ENCODE measurements at regions not wholly inside any gene's neighbourhood (a gene's known extent, or its start where the extent isn't known, plus 50 kb on each side); places are given as distances from the start of the nearest gene placed in this dataset.

DNA sequence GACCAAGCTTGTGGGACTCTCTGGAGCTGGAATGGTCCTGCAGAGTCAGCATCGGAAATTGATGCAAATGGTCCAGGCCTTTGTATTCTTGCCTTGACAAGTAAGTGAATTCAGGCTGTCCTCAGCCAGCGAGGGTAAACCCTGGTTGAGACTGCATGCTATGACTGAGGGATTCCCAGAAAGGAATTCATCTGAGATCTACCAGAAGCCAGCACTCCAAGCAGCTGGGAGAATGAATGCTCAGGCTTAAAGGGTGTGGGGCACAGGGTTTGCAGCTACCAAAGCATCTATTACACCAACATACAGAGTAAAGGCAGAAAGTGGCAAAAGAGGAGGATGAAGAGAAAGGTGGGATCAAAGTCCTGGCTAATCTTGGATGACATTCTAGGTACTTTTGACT, 257.0 kb upstream of the LYPLAL1 start:
- POLR2A ChIA-PET = no interaction called here
- H3K27me3 ChIP-seq (replicated peaks in 2 of 5; ENCODE audit: control insufficient read depth in 4 of 5, insufficient read depth in 5 of 5, low read length in 4 of 5) = peaks cover 0 to 3% (median 0%) of the 10 kb centered on the region in 5 experiments
- CTCF ChIA-PET = no interaction called here
- H3K27ac ChIP-seq (ENCODE audit: insufficient read depth in 1 of 2, low read depth in 1 of 2, low read length in 2 of 2, poor library complexity in 1 of 2, severe bottlenecking in 2 of 2) = no peak overlapping the region
- no peak for DNase-seq
- no peaks in the 10 kb centered on the region for H3K4me1 ChIP-seq (ENCODE audit: control extremely low read depth in 1 of 4, control insufficient read depth in 4 of 4, insufficient read depth in 4 of 4, low read length in 3 of 4)
- no peaks in the 10 kb centered on the region for H3K9me3 ChIP-seq (ENCODE audit: control extremely low read depth in 1 of 5, control insufficient read depth in 4 of 5, insufficient read depth in 2 of 5, low read depth in 1 of 5, low read length in 4 of 5)
- H3K4me3 ChIP-seq (ENCODE audit: control insufficient read depth in 1 of 7, extremely low read depth in 1 of 7, insufficient read depth in 4 of 7, low read depth in 2 of 7, low read length in 6 of 7) = no peak overlapping the region
- 92% methylated on average over 2 of the region's 2 CpGs for WGBS (ENCODE audit: insufficient coverage)
- H3K36me3 ChIP-seq (ENCODE audit: control insufficient read depth in 4 of 4, insufficient read depth in 4 of 4, low read length in 3 of 4) = no peaks in the 10 kb centered on the region

GRCh38 chr1:218917656-218918055, 256.0 kb upstream of the LYPLAL1 start:
- H3K4me3 ChIP-seq (ENCODE audit: control insufficient read depth in 1 of 7, extremely low read depth in 1 of 7, insufficient read depth in 4 of 7, low read depth in 2 of 7, low read length in 6 of 7) = no peak overlapping the region
- H3K27ac ChIP-seq (ENCODE audit: insufficient read depth in 1 of 2, low read depth in 1 of 2, low read length in 2 of 2, poor library complexity in 1 of 2, severe bottlenecking in 2 of 2) = no peak overlapping the region
- H3K4me1 ChIP-seq (ENCODE audit: control extremely low read depth in 1 of 4, control insufficient read depth in 4 of 4, insufficient read depth in 4 of 4, low read length in 3 of 4) = no peaks in the 10 kb centered on the region
- CTCF ChIA-PET = no interaction called here
- DNase-seq = no peak
- no peaks in the 10 kb centered on the region for H3K36me3 ChIP-seq (ENCODE audit: control insufficient read depth in 4 of 4, insufficient read depth in 4 of 4, low read length in 3 of 4)
- peaks cover 0 to 3% (median 0%) of the 10 kb centered on the region in 5 experiments for H3K27me3 ChIP-seq (replicated peaks in 2 of 5; ENCODE audit: control insufficient read depth in 4 of 5, insufficient read depth in 5 of 5, low read length in 4 of 5)
- POLR2A ChIA-PET = no interaction called here
- no peaks in the 10 kb centered on the region for H3K9me3 ChIP-seq (ENCODE audit: control extremely low read depth in 1 of 5, control insufficient read depth in 4 of 5, insufficient read depth in 2 of 5, low read depth in 1 of 5, low read length in 4 of 5)
- no CpG with 5 or more reads among the region's 1 CpG for WGBS (ENCODE audit: insufficient coverage)

- Histone ChIP-seq H3K4me1 (ENCODE audit: control extremely low read depth in 1 of 4, control insufficient read depth in 4 of 4, insufficient read depth in 4 of 4, low read length in 3 of 4) (no peaks in the 10 kb centered on the region), H3K27me3 (replicated peaks in 2 of 5; ENCODE audit: control insufficient read depth in 4 of 5, insufficient read depth in 5 of 5, low read length in 4 of 5) (no peaks in the 10 kb centered on the region), H3K27ac (ENCODE audit: insufficient read depth in 1 of 2, low read depth in 1 of 2, low read length in 2 of 2, poor library complexity in 1 of 2, severe bottlenecking in 2 of 2) (no peak overlapping the region), H3K9me3 (ENCODE audit: control extremely low read depth in 1 of 5, control insufficient read depth in 4 of 5, insufficient read depth in 2 of 5, low read depth in 1 of 5, low read length in 4 of 5) (no peaks in the 10 kb centered on the region), H3K36me3 (ENCODE audit: control insufficient read depth in 4 of 4, insufficient read depth in 4 of 4, low read length in 3 of 4) (no peaks in the 10 kb centered on the region), H3K4me3 (ENCODE audit: control insufficient read depth in 1 of 7, extremely low read depth in 1 of 7, insufficient read depth in 4 of 7, low read depth in 2 of 7, low read length in 6 of 7) (no peak overlapping the region)
- POLR2A ChIA-PET = no interaction called here
- CTCF ChIA-PET = interaction anchor here (1.3 kb wide), 1 partner anchor 12 kb away, joined by 3 read pairs; no protein-coding TSS in a partner anchor
- no peak for DNase-seq
- 95% methylated on average over 2 of the region's 2 CpGs for WGBS (ENCODE audit: insufficient coverage)
These were observed 247.9 kb upstream of the LYPLAL1 start for GRCh38 chr1:218925777-218926176.

DNA sequence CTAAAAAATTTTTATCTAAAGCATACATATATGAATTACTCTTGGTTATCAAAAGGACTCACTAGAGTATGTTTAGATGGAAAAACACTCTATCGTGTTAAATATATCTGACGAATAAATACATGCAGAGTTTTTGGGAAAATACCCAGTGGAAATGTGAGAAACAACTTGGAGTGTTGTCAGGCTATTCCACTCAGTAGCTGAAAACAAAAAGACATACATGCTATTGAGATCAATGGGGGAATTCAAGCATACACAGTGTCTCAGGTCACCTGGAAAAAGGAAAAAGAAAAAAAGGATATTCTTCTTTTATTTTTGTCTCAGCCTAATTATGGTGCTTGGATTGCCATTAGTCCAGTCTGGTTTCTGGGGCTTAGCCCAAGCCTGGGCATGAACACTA, 247.0 kb upstream of the LYPLAL1 start:
- DNase-seq = no peak
- 100% methylated on average over 2 of the region's 2 CpGs for WGBS (ENCODE audit: insufficient coverage)
- no peak overlapping the region for H3K27ac ChIP-seq (ENCODE audit: insufficient read depth in 1 of 2, low read depth in 1 of 2, low read length in 2 of 2, poor library complexity in 1 of 2, severe bottlenecking in 2 of 2)
- ChIA-PET POLR2A (no interaction called here), CTCF (no interaction called here)
- H3K4me3 ChIP-seq (ENCODE audit: control insufficient read depth in 1 of 7, extremely low read depth in 1 of 7, insufficient read depth in 4 of 7, low read depth in 2 of 7, low read length in 6 of 7) = no peak overlapping the region
- no peaks in the 10 kb centered on the region for H3K4me1 ChIP-seq (ENCODE audit: control extremely low read depth in 1 of 4, control insufficient read depth in 4 of 4, insufficient read depth in 4 of 4, low read length in 3 of 4)
- peaks cover 0 to 2% (median 0%) of the 10 kb centered on the region in 5 experiments for H3K27me3 ChIP-seq (replicated peaks in 2 of 5; ENCODE audit: control insufficient read depth in 4 of 5, insufficient read depth in 5 of 5, low read length in 4 of 5)
- H3K9me3 ChIP-seq (ENCODE audit: control extremely low read depth in 1 of 5, control insufficient read depth in 4 of 5, insufficient read depth in 2 of 5, low read depth in 1 of 5, low read length in 4 of 5) = no peaks in the 10 kb centered on the region
- no peaks in the 10 kb centered on the region for H3K36me3 ChIP-seq (ENCODE audit: control insufficient read depth in 4 of 4, insufficient read depth in 4 of 4, low read length in 3 of 4)

GRCh38 chr1:218930000-218930399, 243.7 kb upstream of the LYPLAL1 start:
- POLR2A ChIA-PET = no interaction called here
- Histone ChIP-seq H3K9me3 (ENCODE audit: control extremely low read depth in 1 of 5, control insufficient read depth in 4 of 5, insufficient read depth in 2 of 5, low read depth in 1 of 5, low read length in 4 of 5) (no peaks in the 10 kb centered on the region), H3K27ac (ENCODE audit: insufficient read depth in 1 of 2, low read depth in 1 of 2, low read length in 2 of 2, poor library complexity in 1 of 2, severe bottlenecking in 2 of 2) (no peak overlapping the region), H3K4me3 (ENCODE audit: control insufficient read depth in 1 of 7, extremely low read depth in 1 of 7, insufficient read depth in 4 of 7, low read depth in 2 of 7, low read length in 6 of 7) (no peak overlapping the region), H3K4me1 (ENCODE audit: control extremely low read depth in 1 of 4, control insufficient read depth in 4 of 4, insufficient read depth in 4 of 4, low read length in 3 of 4) (no peaks in the 10 kb centered on the region), H3K36me3 (ENCODE audit: control insufficient read depth in 4 of 4, insufficient read depth in 4 of 4, low read length in 3 of 4) (no peaks in the 10 kb centered on the region), H3K27me3 (replicated peaks in 2 of 5; ENCODE audit: control insufficient read depth in 4 of 5, insufficient read depth in 5 of 5, low read length in 4 of 5) (peaks cover 0 to 2% (median 0%) of the 10 kb centered on the region in 5 experiments)
- WGBS (ENCODE audit: insufficient coverage) = no CpG with 5 or more reads among the region's 3 CpGs
- no peak for DNase-seq
- CTCF ChIA-PET = no interaction called here

- POLR2A ChIA-PET = no interaction called here
- WGBS (ENCODE audit: insufficient coverage) = 33% methylated on average over 5 of the region's 8 CpGs
- H3K4me1 ChIP-seq (ENCODE audit: control extremely low read depth in 1 of 4, control insufficient read depth in 4 of 4, insufficient read depth in 4 of 4, low read length in 3 of 4) = no peaks in the 10 kb centered on the region
- DNase-seq = no peak
- no peaks in the 10 kb centered on the region for H3K9me3 ChIP-seq (ENCODE audit: control extremely low read depth in 1 of 5, control insufficient read depth in 4 of 5, insufficient read depth in 2 of 5, low read depth in 1 of 5, low read length in 4 of 5)
- no peak overlapping the region for H3K27ac ChIP-seq (ENCODE audit: insufficient read depth in 1 of 2, low read depth in 1 of 2, low read length in 2 of 2, poor library complexity in 1 of 2, severe bottlenecking in 2 of 2)
- peaks cover 0 to 2% (median 0%) of the 10 kb centered on the region in 5 experiments for H3K27me3 ChIP-seq (replicated peaks in 2 of 5; ENCODE audit: control insufficient read depth in 4 of 5, insufficient read depth in 5 of 5, low read length in 4 of 5)
- CTCF ChIA-PET = no interaction called here
- H3K36me3 ChIP-seq (ENCODE audit: control insufficient read depth in 4 of 4, insufficient read depth in 4 of 4, low read length in 3 of 4) = no peaks in the 10 kb centered on the region
- H3K4me3 ChIP-seq (ENCODE audit: control insufficient read depth in 1 of 7, extremely low read depth in 1 of 7, insufficient read depth in 4 of 7, low read depth in 2 of 7, low read length in 6 of 7) = no peak overlapping the region
These were observed 243.0 kb upstream of the LYPLAL1 start for GRCh38 chr1:218930472-218931241.

- no peak for DNase-seq
- 71% methylated on average over 1 of the region's 2 CpGs for WGBS (ENCODE audit: insufficient coverage)
These were observed 242.4 kb upstream of the LYPLAL1 start for GRCh38 chr1:218931324-218931723.

More at GRCh38 chr1:218931324-218931723, 242.4 kb upstream of the LYPLAL1 start:
- Histone ChIP-seq H3K9me3 (ENCODE audit: control extremely low read depth in 1 of 5, control insufficient read depth in 4 of 5, insufficient read depth in 2 of 5, low read depth in 1 of 5, low read length in 4 of 5) (no peaks in the 10 kb centered on the region), H3K4me1 (ENCODE audit: control extremely low read depth in 1 of 4, control insufficient read depth in 4 of 4, insufficient read depth in 4 of 4, low read length in 3 of 4) (no peaks in the 10 kb centered on the region), H3K4me3 (ENCODE audit: control insufficient read depth in 1 of 7, extremely low read depth in 1 of 7, insufficient read depth in 4 of 7, low read depth in 2 of 7, low read length in 6 of 7) (no peak overlapping the region), H3K27me3 (replicated peaks in 2 of 5; ENCODE audit: control insufficient read depth in 4 of 5, insufficient read depth in 5 of 5, low read length in 4 of 5) (peaks cover 0 to 2% (median 0%) of the 10 kb centered on the region in 5 experiments), H3K27ac (ENCODE audit: insufficient read depth in 1 of 2, low read depth in 1 of 2, low read length in 2 of 2, poor library complexity in 1 of 2, severe bottlenecking in 2 of 2) (no peak overlapping the region), H3K36me3 (ENCODE audit: control insufficient read depth in 4 of 4, insufficient read depth in 4 of 4, low read length in 3 of 4) (no peaks in the 10 kb centered on the region)
- ChIA-PET CTCF (no interaction called here), POLR2A (no interaction called here)
